GM11168 (cell line): ENCODE measurements at regions not wholly inside any gene's neighbourhood (a gene's known extent, or its start where the extent isn't known, plus 50 kb on each side); places are given as distances from the start of the nearest gene placed in this dataset.

Experiments used
- in situ Hi-C: fragments of 300-500 bp; cut with MboI; formaldehyde crosslinking; loops from one replicate; pipeline ENCODE4 v1.12.0; 2022; ENCODE audit warnings: low sequenced_read_pairs; ENCODE audit not compliant: unreplicated experiment

GRCh38 chr2:128748336-128748735 lies 429.7 kb upstream of the HS6ST1 start:
- in situ Hi-C loops: no loop called here

DNA sequence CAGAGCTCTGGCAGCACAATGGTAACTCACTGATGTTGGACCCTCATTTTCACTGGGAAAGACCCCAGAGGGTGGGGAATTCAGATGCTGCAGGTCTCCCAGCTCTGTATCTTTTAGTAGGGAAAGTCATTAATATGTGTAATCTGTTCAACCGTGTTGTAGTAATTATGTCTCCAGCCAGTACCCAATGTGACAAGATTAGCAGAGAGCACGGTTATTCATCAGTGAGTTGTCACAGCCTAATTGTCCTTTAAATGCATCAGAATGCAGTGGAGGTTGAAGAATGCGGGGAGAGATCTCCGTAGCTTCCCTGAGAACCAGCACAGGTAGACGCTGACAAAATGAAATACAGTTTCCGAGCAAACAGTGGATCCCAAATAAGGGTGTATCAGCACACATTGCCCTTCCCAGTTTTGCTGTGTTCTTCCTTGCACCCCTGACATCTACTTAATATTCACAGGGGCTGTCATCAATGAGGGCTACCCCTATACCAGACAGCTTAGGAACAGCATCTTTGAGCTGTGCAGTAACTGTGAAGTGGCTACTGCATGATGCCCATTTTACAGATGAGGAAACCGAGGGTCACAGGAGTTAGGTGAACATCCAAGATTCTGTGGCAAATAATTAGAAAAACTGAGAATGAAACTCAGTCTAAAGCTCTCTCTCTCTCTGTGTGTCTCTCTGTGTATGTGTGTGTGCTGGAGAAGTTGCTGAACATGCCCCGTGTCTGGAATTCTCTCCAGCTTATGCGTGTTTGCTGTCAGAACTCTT lies 430.4 kb upstream of the HS6ST1 start:
- in situ Hi-C loops: no loop called here

DNA sequence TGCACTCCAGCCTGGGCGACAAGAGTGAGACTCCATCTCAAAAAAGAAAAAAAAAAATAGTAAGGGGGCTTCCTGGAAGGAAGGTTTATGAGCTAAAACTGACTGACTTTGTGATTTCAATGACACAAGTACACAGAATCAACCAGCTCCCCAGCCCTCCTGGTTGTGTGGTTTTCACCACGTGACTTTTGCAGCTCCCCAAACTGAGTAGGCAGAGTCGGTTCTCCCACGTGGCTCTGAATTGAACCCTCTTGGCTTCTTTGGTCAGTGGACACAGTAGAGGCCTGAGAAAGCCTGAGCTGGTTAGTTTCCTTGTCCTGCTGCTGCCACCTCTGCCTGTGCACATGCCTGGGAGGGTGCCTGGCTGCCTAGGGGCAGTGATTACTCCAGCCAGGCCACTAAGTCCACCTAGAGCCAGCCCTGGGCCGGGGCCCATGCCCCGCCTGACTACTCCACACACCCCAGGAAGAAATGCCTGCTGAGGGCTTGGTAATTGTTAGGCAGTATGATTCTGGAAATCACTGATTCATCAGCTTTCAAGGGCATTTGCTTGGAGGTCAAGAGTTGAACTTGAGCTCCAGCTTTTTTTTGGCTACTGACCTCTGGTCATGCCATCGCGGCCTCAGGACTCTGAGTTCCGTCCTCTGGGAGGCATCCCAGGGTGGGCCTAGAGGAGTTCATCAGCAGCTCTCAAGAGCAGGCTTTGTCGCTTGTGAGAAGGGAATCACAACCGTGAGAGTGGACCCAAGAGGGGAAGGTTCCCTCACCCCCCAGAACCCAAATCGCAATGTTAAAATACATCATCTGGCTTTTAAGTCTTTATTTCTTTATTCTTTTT lies 431.9 kb upstream of the HS6ST1 start:
- in situ Hi-C loops: no loop called here

DNA sequence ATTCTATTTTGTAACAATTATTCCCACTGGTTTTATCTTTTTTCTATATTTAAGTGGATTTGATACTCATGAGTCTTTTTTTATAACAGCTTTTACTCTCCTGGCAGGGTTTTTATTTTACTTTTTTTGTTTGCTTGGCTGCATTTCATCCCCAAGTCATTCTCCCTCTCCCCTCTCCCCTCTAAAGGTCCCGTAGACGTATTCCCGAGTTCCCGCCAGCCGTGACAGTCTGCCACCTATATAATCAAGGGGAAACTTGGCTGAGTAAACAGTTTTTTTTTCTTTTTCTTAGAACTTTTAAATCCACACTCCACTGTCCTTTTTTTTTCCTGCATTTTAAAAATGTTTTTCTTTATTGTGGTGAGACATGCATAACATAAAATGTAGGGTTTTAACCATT lies 433.1 kb upstream of the HS6ST1 start:
- in situ Hi-C loops: no loop called here

DNA sequence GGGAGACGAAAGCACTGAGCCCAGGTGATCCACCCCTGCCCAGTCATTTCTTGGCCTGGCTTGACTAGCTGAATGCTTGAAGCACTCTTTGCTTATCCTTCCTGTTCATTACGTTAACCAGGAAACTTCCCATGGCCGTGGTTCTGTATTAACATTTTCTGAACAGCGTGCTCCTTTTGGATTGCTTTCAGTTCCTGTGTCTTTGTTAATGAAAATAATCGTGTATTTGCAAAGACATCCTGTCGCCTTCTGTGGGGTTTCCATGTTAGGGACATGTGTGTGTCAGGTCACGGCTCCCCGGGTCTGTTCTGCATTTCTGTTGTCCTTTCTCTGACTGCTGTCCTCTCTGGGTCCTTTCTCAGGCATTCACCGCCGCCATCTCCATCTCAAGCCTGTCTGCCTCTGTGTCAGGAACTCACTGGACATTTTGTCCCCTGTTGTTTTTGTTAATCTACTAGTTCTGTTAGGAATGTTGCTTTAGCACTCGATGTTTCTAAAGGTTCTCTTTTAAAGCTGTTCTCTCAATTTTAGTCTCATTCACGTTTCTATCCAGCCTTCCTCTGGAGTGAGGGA lies 434.1 kb upstream of the HS6ST1 start:
- in situ Hi-C loops: no loop called here

DNA sequence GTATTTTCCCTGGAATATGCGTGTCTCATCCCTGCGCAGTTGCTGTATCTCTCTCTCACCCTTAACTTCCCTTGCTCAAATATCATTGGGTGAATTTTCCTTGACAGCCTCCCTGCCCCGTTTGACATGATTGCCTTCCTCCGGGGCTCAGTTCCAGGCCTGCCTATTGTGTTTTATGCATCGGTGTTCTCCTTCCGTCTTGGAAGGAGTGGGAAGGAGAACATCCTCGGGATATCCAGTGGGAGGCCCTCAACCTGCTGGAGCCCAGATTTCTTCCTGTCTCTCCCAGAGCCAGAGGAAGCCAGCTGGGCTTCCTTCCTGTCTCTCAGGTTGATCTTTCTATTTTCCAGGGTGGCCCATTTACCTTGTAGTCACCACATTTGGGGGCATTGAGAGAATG lies 434.7 kb upstream of the HS6ST1 start:
- in situ Hi-C loops: no loop called here

- in situ Hi-C loops: no loop called here
These were observed 435.1 kb upstream of the HS6ST1 start for GRCh38 chr2:128753800-128754199.

GRCh38 chr2:128754246-128754724 lies 435.6 kb upstream of the HS6ST1 start:
- in situ Hi-C loops: no loop called here

DNA sequence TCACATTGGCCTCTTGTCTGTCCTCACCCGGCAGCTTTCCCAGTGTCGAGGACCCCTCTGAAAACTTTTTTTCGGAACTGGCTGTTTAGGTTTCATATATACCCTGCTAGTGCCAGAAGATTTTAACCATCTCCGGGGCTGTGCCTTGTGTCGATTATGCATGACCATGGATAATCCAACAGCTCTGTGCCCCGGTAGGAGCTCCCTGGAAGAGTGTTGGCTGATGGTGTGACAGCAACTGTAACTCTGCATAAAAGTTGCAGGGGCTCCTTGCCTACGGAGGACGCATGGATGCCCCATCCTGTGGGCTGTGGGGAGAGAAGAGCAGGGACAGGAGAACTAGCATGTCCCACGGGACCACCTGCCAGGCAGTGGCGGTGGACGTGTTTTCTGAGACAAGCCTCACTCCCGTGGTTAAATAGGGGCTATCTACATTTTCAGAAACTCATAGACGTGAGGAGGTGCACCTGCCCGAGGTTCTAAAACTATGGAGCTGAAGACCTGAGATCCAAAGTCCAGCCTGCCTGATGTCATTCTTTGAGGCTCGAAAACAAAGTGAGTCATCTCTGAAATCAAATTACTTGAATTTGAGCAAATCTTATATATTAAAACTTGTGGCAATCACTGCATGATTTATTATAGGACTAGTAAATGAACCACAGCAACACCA lies 437.2 kb upstream of the HS6ST1 start:
- in situ Hi-C loops: no loop called here

DNA sequence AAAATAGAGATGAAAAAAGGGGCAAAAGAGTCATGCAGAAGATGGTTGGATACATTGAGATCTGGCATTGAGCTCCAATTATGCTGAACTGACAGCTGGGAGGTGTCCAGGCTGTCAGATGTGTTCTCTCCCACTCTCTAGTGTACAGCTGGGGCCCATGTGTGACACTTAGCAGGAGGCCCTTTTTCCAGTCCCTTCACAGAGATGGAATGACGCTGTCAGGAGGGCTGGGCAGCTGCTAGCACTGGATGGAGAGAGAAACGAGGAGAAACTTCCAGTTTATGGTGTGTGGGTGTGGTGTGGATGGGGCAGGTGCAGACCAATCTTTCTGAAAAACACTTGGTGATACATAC lies 437.7 kb upstream of the HS6ST1 start:
- in situ Hi-C loops: no loop called here

DNA sequence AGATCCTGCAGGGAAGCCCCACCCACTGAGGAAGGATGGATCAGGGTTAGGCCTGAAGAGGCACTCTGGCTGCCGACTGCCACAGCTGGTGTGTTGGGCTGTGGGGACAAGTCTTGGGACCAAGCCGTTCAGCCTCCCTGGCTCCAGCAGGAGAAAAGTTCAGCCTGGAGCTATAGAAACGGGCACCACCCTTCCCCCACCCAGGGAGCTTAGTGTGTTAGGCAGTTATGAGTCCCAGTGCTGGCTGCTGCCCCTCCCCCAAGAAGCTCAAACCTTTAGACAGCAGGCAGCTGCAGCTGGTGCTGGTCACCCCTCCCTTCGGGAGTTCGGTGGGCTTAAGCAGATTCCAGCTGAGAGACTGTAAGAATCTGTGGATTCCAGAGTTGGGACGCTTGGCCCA lies 447.1 kb upstream of the HS6ST1 start:
- in situ Hi-C loops: no loop called here

- in situ Hi-C loops: no loop called here
These were observed 449.4 kb upstream of the HS6ST1 start for GRCh38 chr2:128768041-128768440.

DNA sequence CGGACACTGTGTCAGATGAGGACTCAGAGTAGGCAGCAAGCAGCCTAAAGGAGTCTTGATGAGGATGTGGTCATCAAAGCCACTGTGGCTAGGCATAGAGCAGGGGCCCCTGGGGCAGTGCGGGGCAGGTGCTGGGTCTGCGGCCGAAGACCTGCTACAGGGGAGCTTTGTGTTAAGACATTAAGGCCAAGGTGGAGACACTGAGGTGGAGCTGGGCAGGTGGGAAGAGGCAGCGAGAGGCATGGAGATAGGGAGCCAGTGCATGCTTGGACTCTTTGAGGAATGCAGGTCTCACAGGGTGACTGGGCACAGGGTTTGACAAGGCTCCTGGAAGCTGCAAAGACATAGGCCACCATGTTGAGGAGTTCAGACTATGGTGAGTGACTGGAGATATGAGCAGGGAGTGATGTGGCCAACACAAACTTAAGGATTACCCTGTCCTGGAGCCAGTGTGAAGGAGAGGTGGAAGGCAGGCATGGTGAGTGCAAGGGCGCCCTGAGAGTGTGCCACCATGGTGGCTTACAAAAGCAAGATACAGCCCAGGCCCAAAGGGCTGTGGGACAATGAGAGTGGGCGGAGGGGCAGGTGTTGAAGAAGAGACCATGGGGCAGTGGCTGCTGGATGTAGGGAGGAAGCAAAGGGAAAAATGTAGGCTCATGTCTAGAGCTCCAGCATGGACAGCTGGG lies 450.9 kb upstream of the HS6ST1 start:
- in situ Hi-C loops: no loop called here

DNA sequence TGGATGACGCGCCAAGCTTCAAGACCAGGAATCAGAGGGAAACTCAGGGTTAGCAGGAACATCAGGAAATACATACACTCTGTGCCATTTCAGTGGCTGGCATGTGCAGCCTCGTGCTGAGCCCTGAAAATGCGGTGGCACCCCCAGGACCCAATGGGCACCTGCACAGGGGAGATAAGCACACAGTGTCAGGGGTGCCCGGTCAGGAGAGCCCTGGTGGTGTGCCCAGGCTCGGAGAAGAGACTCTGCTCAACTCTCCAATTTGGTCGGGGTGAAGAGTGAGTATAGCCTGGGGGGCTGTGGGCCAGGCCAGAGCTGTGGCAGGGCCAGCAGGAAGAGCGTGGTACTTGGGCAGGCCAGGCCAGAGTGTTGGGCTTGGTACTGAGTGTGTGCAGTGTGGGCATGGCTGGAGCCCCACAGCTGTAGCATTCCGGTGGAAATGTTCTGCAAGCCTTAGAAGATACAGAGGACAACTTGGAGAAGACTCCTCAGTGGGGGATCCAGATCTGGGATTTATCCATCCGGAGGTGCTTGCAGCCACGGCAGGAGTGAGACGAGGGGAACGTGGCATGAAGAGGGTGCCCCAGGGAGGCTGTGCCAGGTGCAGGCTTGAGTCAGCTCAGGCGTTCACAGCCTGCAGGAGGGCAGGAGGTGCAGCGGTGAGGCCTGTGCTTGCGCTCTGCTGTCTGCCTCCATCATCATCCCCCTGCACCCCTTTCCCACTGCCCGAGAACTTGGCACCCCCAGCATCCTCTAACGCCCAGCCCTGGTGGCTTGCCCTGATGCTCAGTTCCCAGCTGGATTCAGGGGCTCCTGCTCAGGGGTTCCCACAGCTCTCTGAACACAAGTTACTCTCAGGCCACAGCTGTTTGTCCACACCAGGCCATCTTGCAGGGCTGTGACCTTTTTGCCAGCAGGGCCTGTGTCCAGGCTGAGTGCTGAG lies 451.7 kb upstream of the HS6ST1 start:
- in situ Hi-C loops: no loop called here

GRCh38 chr2:128771401-128771800 lies 452.7 kb upstream of the HS6ST1 start:
- in situ Hi-C loops: no loop called here

DNA sequence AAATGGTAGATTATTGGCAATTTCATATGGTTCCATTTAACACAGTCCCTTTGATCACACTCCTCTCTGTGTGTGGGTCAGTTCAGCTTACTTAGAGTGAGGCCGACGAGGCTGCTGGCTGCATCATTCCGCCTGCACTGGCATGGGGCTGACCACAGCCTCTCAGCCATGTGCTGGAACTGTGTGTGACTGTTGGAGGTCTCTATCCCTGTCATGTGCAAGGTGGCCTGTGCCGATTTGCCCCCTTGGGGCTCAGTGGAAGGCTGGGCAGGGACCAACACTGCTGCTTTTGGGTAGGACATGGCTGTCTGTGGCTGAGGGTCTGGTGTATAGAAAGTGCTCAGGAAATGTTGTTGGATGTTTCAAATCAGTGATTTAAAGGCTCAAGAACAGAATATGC lies 454.0 kb upstream of the HS6ST1 start:
- in situ Hi-C loops: no loop called here

DNA sequence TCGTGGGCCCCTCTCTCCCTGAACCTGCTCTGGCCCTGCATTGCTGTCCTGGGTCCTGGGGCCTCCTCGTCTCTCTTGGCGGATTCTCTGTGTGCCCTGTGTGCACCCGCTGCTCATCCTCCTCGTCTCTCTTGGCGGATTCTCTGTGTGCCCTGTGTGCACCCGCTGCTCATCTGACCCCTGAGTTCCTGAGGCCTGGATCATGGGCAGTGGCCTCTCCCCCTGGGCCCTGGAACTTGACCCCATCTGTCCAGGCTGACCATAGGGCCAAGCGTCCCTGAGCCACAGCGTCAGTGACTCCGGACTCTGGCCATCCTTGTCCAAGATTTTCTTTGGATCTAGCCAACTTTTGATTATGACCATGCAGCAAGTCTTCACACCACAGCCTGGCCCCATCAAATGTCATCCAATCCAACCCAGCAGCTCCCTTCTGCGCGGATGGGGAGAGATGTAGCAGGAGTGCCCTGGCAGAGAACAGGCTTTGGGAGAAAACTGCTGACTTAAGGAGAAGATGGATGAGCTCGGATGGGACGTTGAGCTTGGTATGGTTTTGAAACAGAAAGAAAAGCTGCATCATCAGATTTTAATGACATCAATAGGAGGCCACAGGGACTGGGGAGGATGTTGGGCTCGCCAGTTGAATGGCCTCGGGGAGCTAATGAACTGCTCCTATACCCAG lies 455.1 kb upstream of the HS6ST1 start:
- in situ Hi-C loops: no loop called here

DNA sequence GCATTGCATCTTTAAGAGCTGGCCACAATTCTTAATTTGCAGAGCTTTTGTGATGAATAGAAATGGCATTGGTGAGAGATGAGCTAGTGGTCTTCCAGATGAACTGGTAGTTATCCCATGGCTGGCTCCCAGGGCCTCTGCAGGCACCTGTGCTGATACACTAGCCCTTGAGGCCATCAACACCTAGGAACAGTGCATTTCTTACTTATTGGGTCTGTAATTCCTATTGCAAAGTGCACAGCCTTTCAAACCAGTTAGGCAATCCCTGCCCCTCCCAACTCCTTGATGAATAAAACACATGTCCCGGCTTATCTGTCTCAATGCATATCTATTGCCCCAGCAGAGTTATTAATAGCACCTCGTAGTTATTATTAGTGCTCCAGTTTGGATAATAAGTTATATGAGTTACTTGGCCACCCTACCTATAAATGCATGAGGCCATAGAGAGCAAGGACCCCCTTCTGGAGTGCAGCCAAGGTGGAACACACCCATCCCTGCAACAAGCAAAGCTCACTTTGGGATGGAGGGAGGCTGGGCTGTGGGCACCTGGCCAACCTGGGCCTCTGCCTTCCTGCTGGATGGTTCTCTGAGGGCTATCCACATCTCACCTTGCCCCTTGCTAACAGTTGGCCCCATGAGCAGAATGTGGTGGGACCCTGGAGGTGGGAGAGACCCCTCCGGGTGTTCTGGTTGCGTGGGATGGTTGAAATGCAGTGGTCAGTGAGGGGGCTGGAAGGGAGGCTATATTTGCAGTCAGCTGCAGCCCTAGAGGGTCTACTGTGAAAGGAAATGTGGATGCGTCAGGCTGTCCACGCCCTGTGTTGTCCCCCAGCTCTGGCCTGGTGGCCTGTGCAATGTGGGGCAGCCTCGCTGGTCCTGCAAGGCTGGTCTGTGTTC lies 455.9 kb upstream of the HS6ST1 start:
- in situ Hi-C loops: no loop called here
